HCT116 (cell line): ENCODE measurements at regions not wholly inside any gene's neighbourhood (a gene's known extent, or its start where the extent isn't known, plus 50 kb on each side); places are given as distances from the start of the nearest gene placed in this dataset.

Experiments
- ATAC-seq: fragments of 200-7000 bp; cut with Tn5 transposase; 2 replicates; pipeline ENCODE4 v1.9.1; 2020; ENCODE audit warnings: mild to moderate bottlenecking, moderate library complexity
- BruUV-seq: library from RNA; stranded (reverse); fragments of 400-500 nt; replicated peaks from 2 replicates; lab custom pipeline; 2021; lab: Mats Ljungman, UMichigan
- CTCF ChIA-PET: fragments of 300-600 bp; sonication (Branson Sonifier 250); formaldehyde crosslinking; loops from one replicate; lab custom pipeline; 2021; ENCODE audit warnings: antibody characterized with exemption; lab: Charles Lee
- POLR2A ChIA-PET: fragments of 300-600, 350-600 bp; sonication (Branson Sonifier 250); formaldehyde crosslinking; loops from one replicate; lab custom pipeline; 2021; ENCODE audit warnings: antibody characterized with exemption; lab: Charles Lee
- RAD21 ChIA-PET, 2 experiments: fragments of 300-600 bp; sonication (Branson Sonifier 250); formaldehyde crosslinking; loops; one replicate each; lab custom pipeline; 2023; ENCODE audit warnings: low total read pairs in 2 of 2; ENCODE audit not compliant: uncharacterized antibody in 2 of 2, unreplicated experiment in 2 of 2, low non-redundant PET in 1 of 2; lab: Charles Lee
- DNase-seq: peaks from one replicate; pipeline ENCODE4 v3.0.0-alpha.2; 2010; ENCODE audit warnings: low read depth, low spot score
- H2AFZ ChIP-seq: fragments of 200-600 bp; shearing (Covaris generic), sonication (generic); 2 replicates; pipeline ENCODE4 v1.6.1; 2017; ENCODE audit warnings: low read depth, mixed run types, mixed read lengths, antibody characterized with exemption, low read length; ENCODE audit not compliant: poor library complexity, severe bottlenecking
- H3K27ac ChIP-seq: 2 replicates; pipeline ENCODE4 v1.5.1; 2012; ENCODE audit warnings: low read depth, low read length
- H3K27me3 ChIP-seq: fragments of 200-600 bp; sonication (generic); 2 replicates; pipeline ENCODE4 v1.6.1; 2016; ENCODE audit warnings: mixed run types, low read length, mixed read lengths; ENCODE audit not compliant: insufficient read depth
- H3K36me3 ChIP-seq, 2 experiments: fragments of 200-500 bp in 1 of 2; fragments of 200-600 bp in 1 of 2; sonication (Bioruptor generic) in 1 of 2; sonication (generic) in 1 of 2; 2 replicates each; pipeline versions ENCODE4 v1.5.1 to v1.6.1; 2014 to 2016; ENCODE audit warnings: low read length in 2 of 2, inconsistent platforms in 1 of 2, mixed read lengths in 1 of 2, mixed run types in 1 of 2; ENCODE audit not compliant: insufficient read depth in 2 of 2, control insufficient read depth in 1 of 2
- H3K4me1 ChIP-seq, 2 experiments: fragments of 200-600 bp in 1 of 2; sonication (generic) in 1 of 2; 2 replicates each; pipeline versions ENCODE4 v1.5.1 to v1.6.1; 2012 to 2017; ENCODE audit warnings: low read length in 2 of 2, inconsistent platforms in 1 of 2, mild to moderate bottlenecking in 1 of 2, mixed read lengths in 1 of 2, mixed run types in 1 of 2, moderate library complexity in 1 of 2; ENCODE audit not compliant: insufficient read depth in 2 of 2, control insufficient read depth in 1 of 2
- H3K4me2 ChIP-seq: fragments of 200-600 bp; sonication (generic); 2 replicates; pipeline ENCODE4 v1.6.1; 2017; ENCODE audit warnings: mixed run types, low read length, mixed read lengths
- H3K4me3 ChIP-seq, 2 experiments: fragments of 200-600 bp in 1 of 2; sonication (generic) in 1 of 2; replicated peaks in 1 of 2; 2 replicates each; pipeline ENCODE4 v1.5.1; 2011 to 2016; ENCODE audit warnings: low read length in 2 of 2, control low read depth in 1 of 2, low read depth in 1 of 2, mild to moderate bottlenecking in 1 of 2, mixed read lengths in 1 of 2, mixed run types in 1 of 2
- H3K79me2 ChIP-seq: fragments of 200-600 bp; sonication (generic); 2 replicates; pipeline ENCODE4 v1.6.1; 2017; ENCODE audit warnings: mild to moderate bottlenecking, mixed run types, low read length, moderate library complexity, mixed read lengths; ENCODE audit not compliant: insufficient read depth
- H3K9ac ChIP-seq: fragments of 200-600 bp; sonication (generic); 2 replicates; pipeline ENCODE4 v1.6.1; 2016; ENCODE audit warnings: low read length, mixed read lengths
- H3K9me2 ChIP-seq: fragments of 200-600 bp; sonication (generic), shearing (Covaris generic); 2 replicates; pipeline ENCODE4 v1.6.1; 2017; ENCODE audit warnings: mixed run types, mild to moderate bottlenecking, moderate library complexity; ENCODE audit not compliant: insufficient read depth
- H3K9me3 ChIP-seq, 2 experiments: fragments of 200-500 bp in 1 of 2; fragments of 200-600 bp in 1 of 2; sonication (Bioruptor generic) in 1 of 2; sonication (generic) in 1 of 2; 2 replicates each; pipeline ENCODE4 v1.6.1; 2014 to 2017; ENCODE audit warnings: low read length in 2 of 2, mixed read lengths in 2 of 2, inconsistent platforms in 1 of 2, low read depth in 1 of 2, mild to moderate bottlenecking in 1 of 2, mixed run types in 1 of 2, moderate library complexity in 1 of 2; ENCODE audit not compliant: control insufficient read depth in 1 of 2, insufficient read depth in 1 of 2
- H4K20me1 ChIP-seq: fragments of 200-600 bp; sonication (generic), shearing (Covaris generic); 2 replicates; pipeline ENCODE4 v1.6.1; 2017; ENCODE audit warnings: mixed run types, mild to moderate bottlenecking, moderate library complexity; ENCODE audit not compliant: insufficient read depth
- CBX3 ChIP-seq: IDR thresholded peaks from 2 replicates; pipeline ENCODE4 v1.6.1; 2012; ENCODE audit warnings: low read depth
- CEBPB ChIP-seq: IDR thresholded peaks from 2 replicates; pipeline ENCODE4 v1.6.1; 2012; ENCODE audit warnings: low read depth
- EGR1 ChIP-seq: IDR thresholded peaks from 2 replicates; pipeline ENCODE4 v1.6.1; 2012; ENCODE audit warnings: low read depth
- ELF1 ChIP-seq: IDR thresholded peaks from 2 replicates; pipeline ENCODE4 v1.6.1; 2012; ENCODE audit warnings: low read depth, borderline replicate concordance
- EZH2 ChIP-seq: fragments of 200-600 bp; sonication (generic); IDR thresholded peaks from 2 replicates; pipeline ENCODE4 v1.6.1; 2017; ENCODE audit warnings: antibody characterized with exemption, mixed run types
- EZH2phosphoT487 ChIP-seq: fragments of 200-600 bp; IDR thresholded peaks from 2 replicates; pipeline ENCODE4 v1.6.1; 2018; ENCODE audit warnings: antibody characterized with exemption, borderline replicate concordance
- POLR2A ChIP-seq: IDR thresholded peaks from 2 replicates; pipeline ENCODE4 v1.7.0; 2011; ENCODE audit warnings: borderline replicate concordance; ENCODE audit not compliant: insufficient read depth, insufficient read length; ENCODE audit errors: extremely low read depth
- POLR2AphosphoS5 ChIP-seq: IDR thresholded peaks from 2 replicates; pipeline ENCODE4 v1.6.1; 2011; ENCODE audit warnings: mild to moderate bottlenecking, low read depth, low read length, moderate library complexity
- RAD21 ChIP-seq: IDR thresholded peaks from 2 replicates; pipeline ENCODE4 v1.6.1; 2012; ENCODE audit warnings: low read depth, mild to moderate bottlenecking
- SIN3A ChIP-seq: IDR thresholded peaks from 2 replicates; pipeline ENCODE4 v1.6.1; 2012; ENCODE audit warnings: low read depth
- SP1 ChIP-seq: IDR thresholded peaks from 2 replicates; pipeline ENCODE4 v1.6.1; 2012; ENCODE audit warnings: low read depth
- TCF7L2 ChIP-seq: IDR thresholded peaks from 2 replicates; pipeline ENCODE4 v1.7.0; 2011; ENCODE audit warnings: borderline replicate concordance, inconsistent platforms; ENCODE audit not compliant: insufficient read depth, insufficient read length; ENCODE audit errors: extremely low read depth
- YY1 ChIP-seq: IDR thresholded peaks from 2 replicates; pipeline ENCODE4 v1.6.1; 2011; ENCODE audit warnings: low read length, low read depth, moderate library complexity, mild to moderate bottlenecking; ENCODE audit not compliant: insufficient replicate concordance; ENCODE audit errors: extremely low read depth
- ZFX ChIP-seq: fragments of 450-650 bp; IDR thresholded peaks from 2 replicates; pipeline ENCODE4 v1.6.1; 2017
- ZNF274 ChIP-seq: fragments of 200-500 bp; sonication (Bioruptor generic); IDR thresholded peaks from 2 replicates; pipeline ENCODE4 v1.6.1; 2014; ENCODE audit warnings: mild to moderate bottlenecking, low read depth, low read length, inconsistent platforms
- intact Hi-C: fragments of 100-400 bp; cut with micrococcal nuclease; formaldehyde crosslinking; loops from 2 replicates; pipeline ENCODE4 v1.10.0; 2022
- TF ChIP-seq, protein P1 (sequence below): IDR thresholded peaks from 2 replicates; pipeline ENCODE4 v1.6.1; 2011; ENCODE audit warnings: mild to moderate bottlenecking, low read length, moderate library complexity; ENCODE audit not compliant: insufficient replicate concordance; ENCODE audit errors: extremely low read depth
- TF ChIP-seq, protein P2 (sequence below): IDR thresholded peaks from 2 replicates; pipeline ENCODE4 v1.6.1; 2012
- TF ChIP-seq, protein P3 (sequence below), 3 experiments: fragments of 200-600 bp in 1 of 3; sonication (generic) in 1 of 3; IDR thresholded peaks in 2 of 3; conservative IDR thresholded peaks in 1 of 3; 2 replicates each; pipeline ENCODE4 v1.5.1; 2012 to 2017; ENCODE audit warnings: low read depth in 2 of 3, low read length in 2 of 3, antibody characterized with exemption in 1 of 3, borderline replicate concordance in 1 of 3, control low read depth in 1 of 3, mild to moderate bottlenecking in 1 of 3, mixed read lengths in 1 of 3, mixed run types in 1 of 3, moderate library complexity in 1 of 3; ENCODE audit not compliant: insufficient read depth in 1 of 3
- TF ChIP-seq, protein P4 (sequence below): IDR thresholded peaks from 2 replicates; pipeline ENCODE4 v1.6.1; 2012; ENCODE audit warnings: low read depth

DNA sequence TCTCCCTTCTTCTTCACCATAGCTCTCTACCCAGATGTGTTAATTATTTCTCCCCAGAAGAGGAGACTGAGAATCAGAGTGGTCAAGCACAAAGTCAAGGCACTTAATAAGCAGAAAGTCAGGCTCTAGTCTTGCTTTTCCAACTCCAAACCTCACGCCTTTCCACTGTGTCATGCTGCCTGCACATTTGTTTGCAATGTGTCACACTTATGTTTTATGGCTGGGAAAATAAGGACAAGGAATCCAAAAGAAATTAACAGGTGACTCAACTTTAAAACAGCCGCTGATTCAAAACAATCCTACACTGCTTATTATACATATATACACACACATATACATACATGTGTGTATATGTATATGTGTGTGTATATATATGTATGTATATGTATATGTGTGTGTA is 255.7 kb upstream of the DYNLRB2 start:
- RAD21 ChIA-PET = no interaction called here
- CTCF ChIA-PET = no interaction called here
- Histone ChIP-seq H3K27ac (no peak overlapping the region), H3K27me3 (no peaks in the 10 kb centered on the region), H3K9ac (no peak overlapping the region), H3K9me3 (peaks cover 29 to 42% of the 10 kb centered on the region in 2 experiments; a peak in 3 of 4 replicates), H3K79me2 (no peaks in the 10 kb centered on the region), H4K20me1 (no peaks in the 10 kb centered on the region), H3K4me2 (no peak overlapping the region), H3K4me1 (no peaks in the 10 kb centered on the region), H3K4me3 (no peak overlapping the region), H3K36me3 (no peaks in the 10 kb centered on the region), H2AFZ (no peak overlapping the region), H3K9me2 (no peaks in the 10 kb centered on the region)
- intact Hi-C loops = no loop called here
- DNase-seq (no peak), ATAC-seq (no peak)
- BruUV-seq = no TSS peak
- no peak for TF ChIP-seq ZFX
- TF ChIP-seq EZH2phosphoT487 = no peak
- TF ChIP-seq SP1 = no peak
- no peak for TF ChIP-seq SIN3A
- no peak for TF ChIP-seq TCF7L2
- no peak for TF ChIP-seq POLR2AphosphoS5
- no peak for TF ChIP-seq CBX3
- no peak for TF ChIP-seq RAD21
- TF ChIP-seq, protein P1, sequence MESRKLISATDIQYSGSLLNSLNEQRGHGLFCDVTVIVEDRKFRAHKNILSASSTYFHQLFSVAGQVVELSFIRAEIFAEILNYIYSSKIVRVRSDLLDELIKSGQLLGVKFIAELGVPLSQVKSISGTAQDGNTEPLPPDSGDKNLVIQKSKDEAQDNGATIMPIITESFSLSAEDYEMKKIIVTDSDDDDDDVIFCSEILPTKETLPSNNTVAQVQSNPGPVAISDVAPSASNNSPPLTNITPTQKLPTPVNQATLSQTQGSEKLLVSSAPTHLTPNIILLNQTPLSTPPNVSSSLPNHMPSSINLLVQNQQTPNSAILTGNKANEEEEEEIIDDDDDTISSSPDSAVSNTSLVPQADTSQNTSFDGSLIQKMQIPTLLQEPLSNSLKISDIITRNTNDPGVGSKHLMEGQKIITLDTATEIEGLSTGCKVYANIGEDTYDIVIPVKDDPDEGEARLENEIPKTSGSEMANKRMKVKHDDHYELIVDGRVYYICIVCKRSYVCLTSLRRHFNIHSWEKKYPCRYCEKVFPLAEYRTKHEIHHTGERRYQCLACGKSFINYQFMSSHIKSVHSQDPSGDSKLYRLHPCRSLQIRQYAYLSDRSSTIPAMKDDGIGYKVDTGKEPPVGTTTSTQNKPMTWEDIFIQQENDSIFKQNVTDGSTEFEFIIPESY = no peak
- TF ChIP-seq, protein P2, sequence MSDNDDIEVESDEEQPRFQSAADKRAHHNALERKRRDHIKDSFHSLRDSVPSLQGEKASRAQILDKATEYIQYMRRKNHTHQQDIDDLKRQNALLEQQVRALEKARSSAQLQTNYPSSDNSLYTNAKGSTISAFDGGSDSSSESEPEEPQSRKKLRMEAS = no peak
- TF ChIP-seq EGR1 = no peak
- TF ChIP-seq YY1 = no peak
- TF ChIP-seq EZH2 = no peak
- TF ChIP-seq ZNF274 = no peak
- TF ChIP-seq, protein P3, sequence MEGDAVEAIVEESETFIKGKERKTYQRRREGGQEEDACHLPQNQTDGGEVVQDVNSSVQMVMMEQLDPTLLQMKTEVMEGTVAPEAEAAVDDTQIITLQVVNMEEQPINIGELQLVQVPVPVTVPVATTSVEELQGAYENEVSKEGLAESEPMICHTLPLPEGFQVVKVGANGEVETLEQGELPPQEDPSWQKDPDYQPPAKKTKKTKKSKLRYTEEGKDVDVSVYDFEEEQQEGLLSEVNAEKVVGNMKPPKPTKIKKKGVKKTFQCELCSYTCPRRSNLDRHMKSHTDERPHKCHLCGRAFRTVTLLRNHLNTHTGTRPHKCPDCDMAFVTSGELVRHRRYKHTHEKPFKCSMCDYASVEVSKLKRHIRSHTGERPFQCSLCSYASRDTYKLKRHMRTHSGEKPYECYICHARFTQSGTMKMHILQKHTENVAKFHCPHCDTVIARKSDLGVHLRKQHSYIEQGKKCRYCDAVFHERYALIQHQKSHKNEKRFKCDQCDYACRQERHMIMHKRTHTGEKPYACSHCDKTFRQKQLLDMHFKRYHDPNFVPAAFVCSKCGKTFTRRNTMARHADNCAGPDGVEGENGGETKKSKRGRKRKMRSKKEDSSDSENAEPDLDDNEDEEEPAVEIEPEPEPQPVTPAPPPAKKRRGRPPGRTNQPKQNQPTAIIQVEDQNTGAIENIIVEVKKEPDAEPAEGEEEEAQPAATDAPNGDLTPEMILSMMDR (IDR thresholded peaks at IDR 0.05 in 2 of 3, conservative IDR thresholded peaks at IDR 0.05 in 1 of 3; ENCODE audit: borderline replicate concordance in 1 of 3, insufficient read depth in 1 of 3, low read depth in 2 of 3, low read length in 2 of 3) = no peak
- no peak for TF ChIP-seq CEBPB
- TF ChIP-seq, protein P4, sequence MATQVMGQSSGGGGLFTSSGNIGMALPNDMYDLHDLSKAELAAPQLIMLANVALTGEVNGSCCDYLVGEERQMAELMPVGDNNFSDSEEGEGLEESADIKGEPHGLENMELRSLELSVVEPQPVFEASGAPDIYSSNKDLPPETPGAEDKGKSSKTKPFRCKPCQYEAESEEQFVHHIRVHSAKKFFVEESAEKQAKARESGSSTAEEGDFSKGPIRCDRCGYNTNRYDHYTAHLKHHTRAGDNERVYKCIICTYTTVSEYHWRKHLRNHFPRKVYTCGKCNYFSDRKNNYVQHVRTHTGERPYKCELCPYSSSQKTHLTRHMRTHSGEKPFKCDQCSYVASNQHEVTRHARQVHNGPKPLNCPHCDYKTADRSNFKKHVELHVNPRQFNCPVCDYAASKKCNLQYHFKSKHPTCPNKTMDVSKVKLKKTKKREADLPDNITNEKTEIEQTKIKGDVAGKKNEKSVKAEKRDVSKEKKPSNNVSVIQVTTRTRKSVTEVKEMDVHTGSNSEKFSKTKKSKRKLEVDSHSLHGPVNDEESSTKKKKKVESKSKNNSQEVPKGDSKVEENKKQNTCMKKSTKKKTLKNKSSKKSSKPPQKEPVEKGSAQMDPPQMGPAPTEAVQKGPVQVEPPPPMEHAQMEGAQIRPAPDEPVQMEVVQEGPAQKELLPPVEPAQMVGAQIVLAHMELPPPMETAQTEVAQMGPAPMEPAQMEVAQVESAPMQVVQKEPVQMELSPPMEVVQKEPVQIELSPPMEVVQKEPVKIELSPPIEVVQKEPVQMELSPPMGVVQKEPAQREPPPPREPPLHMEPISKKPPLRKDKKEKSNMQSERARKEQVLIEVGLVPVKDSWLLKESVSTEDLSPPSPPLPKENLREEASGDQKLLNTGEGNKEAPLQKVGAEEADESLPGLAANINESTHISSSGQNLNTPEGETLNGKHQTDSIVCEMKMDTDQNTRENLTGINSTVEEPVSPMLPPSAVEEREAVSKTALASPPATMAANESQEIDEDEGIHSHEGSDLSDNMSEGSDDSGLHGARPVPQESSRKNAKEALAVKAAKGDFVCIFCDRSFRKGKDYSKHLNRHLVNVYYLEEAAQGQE = no peak
- TF ChIP-seq ELF1 = no peak
- no peak for TF ChIP-seq POLR2A
- POLR2A ChIA-PET = no interaction called here
